Adrenal gland (tissue), 9 donors: ENCODE measurements at regions not wholly inside any gene's neighbourhood (a gene's known extent, or its start where the extent isn't known, plus 50 kb on each side); places are given as distances from the start of the nearest gene placed in this dataset.

Experiments used
- DNase-seq, 7 donors: peaks; one replicate each; pipeline ENCODE4 v3.0.0-alpha.2; 2019 to 2020
- H3K27ac ChIP-seq, 5 donors: fragments of 200-600 bp; sonication (generic) in 4 of 5; 1 replicate in 3 of 5; 2 replicates in 2 of 5; pipeline versions ENCODE4 v1.5.1 to v1.8.0; 2016 to 2020; ENCODE audit warnings: mild to moderate bottlenecking in 1 of 5
- H3K27me3 ChIP-seq: fragments of 200-600 bp; 2 replicates; pipeline ENCODE4 v1.8.0; 2021
- H3K36me3 ChIP-seq, 2 donors: fragments of 200-600 bp; replicated peaks in 1 of 2; 1 replicate in 1 of 2; 2 replicates in 1 of 2; pipeline versions ENCODE4 v1.5.1 to v1.8.0; 2018 to 2022
- H3K4me1 ChIP-seq, 2 donors: fragments of 200-600 bp; replicated peaks in 1 of 2; 1 replicate in 1 of 2; 2 replicates in 1 of 2; pipeline versions ENCODE4 v1.5.1 to v1.8.0; 2018 to 2021
- H3K4me3 ChIP-seq, 4 donors: fragments of 200-600 bp; sonication (generic) in 3 of 4; one replicate each; pipeline ENCODE4 v1.5.1; 2016 to 2018
- H3K9me3 ChIP-seq, 3 donors: fragments of 200-600 bp; sonication (generic) in 1 of 3; replicated peaks in 1 of 3; 1 replicate in 2 of 3; 2 replicates in 1 of 3; pipeline versions ENCODE4 v1.5.1 to v1.8.0; 2016 to 2021
- POLR2A ChIP-seq, 2 donors: fragments of 450-650 bp; IDR thresholded peaks; one replicate each; pipeline ENCODE4 v1.6.1; 2017; ENCODE audit warnings: antibody characterized with exemption in 2 of 2, mild to moderate bottlenecking in 2 of 2, moderate library complexity in 1 of 2
- WGBS, 4 donors: extraction: QIAGEN DNeasy Blood & Tissue Kit in 2 of 4; methylation state at CpG; one replicate each; pipeline versions ENCODE4 v1.1.5 to v1.1.7; 2013 to 2017; 5-methylcytosine and 5-hydroxymethylcytosine counted together
- intact Hi-C, 2 donors: fragments of 100-400 bp; cut with DNase I; formaldehyde crosslinking; loops; one replicate each; pipeline versions ENCODE4 v1.14.1 to v1.15.0; 2022 to 2023
- TF ChIP-seq, protein P1 (sequence below), 6 experiments: fragments of 450-650 bp in 4 of 6; fragments of 200-600 bp in 2 of 6; sonication (generic) in 1 of 6; IDR thresholded peaks; 1 replicate in 5 of 6; 2 replicates in 1 of 6; pipeline versions ENCODE4 v1.5.1 to v1.8.0; 2016 to 2021; ENCODE audit warnings: antibody characterized with exemption in 6 of 6, mild to moderate bottlenecking in 2 of 6, moderate library complexity in 1 of 6
- donor health status: healthy with polysubstance abuse.
- donor health status: Bipolar disorder and iron deficiency.
- donor health status: DM: yes; HTN: yes; CAD: no.
- donor health status: DM: no; HTN: no; CAD: no.
- donor health status: DM: no; HTN: no; CAD: no.

DNA sequence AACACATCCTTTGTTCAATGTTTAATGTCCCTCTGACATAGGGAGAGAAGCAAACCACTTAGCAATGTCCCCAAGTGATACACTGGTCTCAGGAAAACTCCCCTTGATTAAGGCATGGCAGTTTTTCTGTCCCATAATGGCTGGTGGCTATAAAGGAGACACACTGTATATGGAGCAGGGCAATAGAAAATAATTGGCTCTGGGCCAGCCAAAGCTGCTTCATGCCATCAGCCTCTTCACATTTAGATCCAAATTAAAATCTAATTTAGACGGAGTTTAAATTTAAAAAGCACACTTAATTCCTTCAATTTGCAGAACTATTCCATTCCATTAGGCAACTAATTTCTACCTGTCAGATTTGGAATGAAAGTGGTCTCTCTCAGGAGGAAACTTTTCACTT is 638.1 kb downstream of the DSC3 start:
- no peak overlapping the region for H3K27ac ChIP-seq
- 55 to 77% (median 67%) methylated on average over 1 of the region's 1 CpG for WGBS, 4 donors
- no peaks in the 10 kb centered on the region for H3K36me3 ChIP-seq
- DNase-seq, result no peak
- TF ChIP-seq, protein P1, sequence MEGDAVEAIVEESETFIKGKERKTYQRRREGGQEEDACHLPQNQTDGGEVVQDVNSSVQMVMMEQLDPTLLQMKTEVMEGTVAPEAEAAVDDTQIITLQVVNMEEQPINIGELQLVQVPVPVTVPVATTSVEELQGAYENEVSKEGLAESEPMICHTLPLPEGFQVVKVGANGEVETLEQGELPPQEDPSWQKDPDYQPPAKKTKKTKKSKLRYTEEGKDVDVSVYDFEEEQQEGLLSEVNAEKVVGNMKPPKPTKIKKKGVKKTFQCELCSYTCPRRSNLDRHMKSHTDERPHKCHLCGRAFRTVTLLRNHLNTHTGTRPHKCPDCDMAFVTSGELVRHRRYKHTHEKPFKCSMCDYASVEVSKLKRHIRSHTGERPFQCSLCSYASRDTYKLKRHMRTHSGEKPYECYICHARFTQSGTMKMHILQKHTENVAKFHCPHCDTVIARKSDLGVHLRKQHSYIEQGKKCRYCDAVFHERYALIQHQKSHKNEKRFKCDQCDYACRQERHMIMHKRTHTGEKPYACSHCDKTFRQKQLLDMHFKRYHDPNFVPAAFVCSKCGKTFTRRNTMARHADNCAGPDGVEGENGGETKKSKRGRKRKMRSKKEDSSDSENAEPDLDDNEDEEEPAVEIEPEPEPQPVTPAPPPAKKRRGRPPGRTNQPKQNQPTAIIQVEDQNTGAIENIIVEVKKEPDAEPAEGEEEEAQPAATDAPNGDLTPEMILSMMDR (IDR thresholded peaks at IDR 0.05), result no peak
- TF ChIP-seq POLR2A (IDR thresholded peaks at IDR 0.05), result no peak
- intact Hi-C loops, result no loop called here
- H3K27me3 ChIP-seq, result no peaks in the 10 kb centered on the region
- H3K4me3 ChIP-seq, result no peak overlapping the region
- H3K4me1 ChIP-seq, result no peaks in the 10 kb centered on the region
- H3K9me3 ChIP-seq, result no peaks in the 10 kb centered on the region

DNA sequence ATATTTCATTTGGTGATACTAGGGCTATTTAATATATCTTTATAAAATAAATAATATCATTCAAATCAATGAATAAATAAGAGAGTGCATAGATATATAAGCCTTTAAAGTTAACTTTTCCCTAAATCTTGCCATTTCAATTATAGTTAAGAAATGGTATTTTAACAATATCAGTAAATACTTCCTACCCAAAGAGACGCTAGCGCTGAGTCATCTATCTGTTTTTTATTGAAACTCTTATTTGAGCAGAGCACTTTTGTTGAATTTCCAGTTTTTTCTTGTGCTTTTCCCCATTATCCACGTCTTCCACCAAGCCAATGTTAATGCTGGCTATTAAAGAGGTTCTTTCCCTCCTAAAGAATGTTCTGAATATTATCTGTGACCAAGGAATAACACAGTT is 639.3 kb downstream of the DSC3 start:
- TF ChIP-seq, protein P1 (IDR thresholded peaks at IDR 0.05), result no peak
- TF ChIP-seq POLR2A (IDR thresholded peaks at IDR 0.05), result no peak
- H3K9me3 ChIP-seq, result no peaks in the 10 kb centered on the region
- intact Hi-C loops, result no loop called here
- WGBS, 4 donors, result 51 to 87% (median 61%) methylated on average over 3 of the region's 3 CpGs
- no peak overlapping the region for H3K4me3 ChIP-seq
- no peak for DNase-seq
- no peaks in the 10 kb centered on the region for H3K27me3 ChIP-seq
- no peak overlapping the region for H3K27ac ChIP-seq
- no peaks in the 10 kb centered on the region for H3K4me1 ChIP-seq
- no peaks in the 10 kb centered on the region for H3K36me3 ChIP-seq

DNA sequence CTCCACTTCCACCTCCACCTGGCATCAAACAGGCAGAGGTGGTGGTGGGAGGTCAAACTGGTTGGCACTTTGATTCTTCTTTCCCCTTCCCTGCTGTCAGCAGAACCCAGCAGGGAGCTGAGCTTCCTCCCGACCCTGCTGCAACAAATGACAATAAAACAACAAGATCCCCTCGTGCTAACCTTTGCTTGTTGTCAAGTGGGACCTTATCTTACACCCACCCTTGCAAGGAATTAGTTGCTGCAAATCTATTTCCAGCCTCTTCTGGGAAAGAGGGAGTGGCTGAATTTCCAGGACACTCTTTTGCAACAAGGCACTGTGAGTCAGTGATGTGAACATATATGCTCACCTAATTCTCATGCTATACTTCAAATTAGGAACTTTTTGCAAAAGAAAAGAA is 655.1 kb downstream of the DSC3 start:
- H3K36me3 ChIP-seq, result no peaks in the 10 kb centered on the region
- no peaks in the 10 kb centered on the region for H3K27me3 ChIP-seq
- H3K9me3 ChIP-seq, result no peaks in the 10 kb centered on the region
- WGBS, 4 donors, result 11 to 38% (median 18%) methylated on average over 2 of the region's 2 CpGs
- no peaks in the 10 kb centered on the region for H3K4me1 ChIP-seq
- TF ChIP-seq POLR2A (IDR thresholded peaks at IDR 0.05), result no peak
- TF ChIP-seq, protein P1 (IDR thresholded peaks at IDR 0.05), result no peak
- intact Hi-C loops, result no loop called here
- H3K4me3 ChIP-seq, result no peak overlapping the region
- DNase-seq, result no peak
- H3K27ac ChIP-seq, result no peak overlapping the region

DNA sequence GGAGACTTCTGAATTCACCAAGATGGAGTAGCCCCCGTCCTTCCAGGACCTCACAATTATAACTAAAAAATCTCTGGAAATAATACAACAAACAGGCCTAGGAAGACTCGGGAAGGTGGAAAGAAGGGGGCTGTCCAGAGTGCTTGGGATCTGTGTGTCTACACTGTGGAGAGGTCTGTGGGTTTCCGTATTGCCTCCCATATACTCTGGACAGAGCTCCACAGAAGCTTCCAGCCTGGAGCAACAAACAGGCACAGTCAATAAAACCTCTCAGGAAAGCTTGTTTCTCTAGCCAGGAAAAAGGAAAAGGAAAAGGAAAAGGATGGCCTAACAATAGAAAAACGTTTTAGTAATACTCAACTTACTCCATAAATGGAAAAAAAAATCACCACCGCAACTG is 655.9 kb downstream of the DSC3 start:
- H3K4me3 ChIP-seq, result no peak overlapping the region
- no peaks in the 10 kb centered on the region for H3K27me3 ChIP-seq
- intact Hi-C loops, result no loop called here
- 43 to 53% (median 47%) methylated on average over 5 of the region's 5 CpGs for WGBS, 4 donors
- DNase-seq, result no peak
- H3K9me3 ChIP-seq, result no peaks in the 10 kb centered on the region
- H3K36me3 ChIP-seq, result no peaks in the 10 kb centered on the region
- H3K4me1 ChIP-seq, result no peaks in the 10 kb centered on the region
- TF ChIP-seq, protein P1 (IDR thresholded peaks at IDR 0.05), result no peak
- no peak for TF ChIP-seq POLR2A (IDR thresholded peaks at IDR 0.05)
- H3K27ac ChIP-seq, result no peak overlapping the region
